Naive thymus-derived CD8-positive, alpha-beta T cell (primary cell): ENCODE measurements at regions not wholly inside any gene's neighbourhood (a gene's known extent, or its start where the extent isn't known, plus 50 kb on each side); places are given as distances from the start of the nearest gene placed in this dataset.

Experiments used
- ATAC-seq, 2 donors: fragments of 150-1000 bp; cut with Tn5 transposase in 1 of 2; sonication (Bioruptor Pico), chemical (Tn5 transposase) in 1 of 2; 1 replicate in 1 of 2; 2 replicates in 1 of 2; pipeline ENCODE4 v1.10.0; 2021; ENCODE audit warnings: mild to moderate bottlenecking in 2 of 2, moderate library complexity in 2 of 2
- POLR2A ChIA-PET: fragments of 350-600 bp; sonication (Branson Sonifier 250); formaldehyde crosslinking; loops from one replicate; lab custom pipeline; 2021; ENCODE audit warnings: antibody characterized with exemption; lab: Charles Lee
- DNase-seq, 10 donors: peaks; one replicate each; pipeline versions ENCODE4 v3.0.0 to v3.0.0-alpha.2; 2020 to 2022
- H3K27ac Mint-ChIP-seq, 10 donors: one replicate each; pipeline ENCODE4 v1.8.0; 2020 to 2022; ENCODE audit warnings: mild to moderate bottlenecking in 10 of 10, mixed read lengths in 10 of 10, moderate library complexity in 4 of 10, inconsistent platforms in 1 of 10
- H3K27me3 Mint-ChIP-seq, 5 donors: one replicate each; pipeline ENCODE4 v1.8.0; 2021 to 2022; ENCODE audit warnings: mixed read lengths in 5 of 5
- H3K36me3 Mint-ChIP-seq, 3 donors: one replicate each; pipeline ENCODE4 v1.8.0; 2020 to 2022; ENCODE audit warnings: mixed read lengths in 3 of 3, mild to moderate bottlenecking in 2 of 3, inconsistent platforms in 1 of 3
- H3K4me1 Mint-ChIP-seq, 4 donors: one replicate each; pipeline ENCODE4 v1.8.0; 2021 to 2022; ENCODE audit warnings: mixed read lengths in 4 of 4
- H3K4me3 Mint-ChIP-seq, 10 donors: one replicate each; pipeline ENCODE4 v1.8.0; 2020 to 2022; ENCODE audit warnings: mild to moderate bottlenecking in 10 of 10, mixed read lengths in 10 of 10, moderate library complexity in 6 of 10, inconsistent platforms in 1 of 10
- H3K9me3 Mint-ChIP-seq, 9 donors: one replicate each; pipeline ENCODE4 v1.8.0; 2020 to 2022; ENCODE audit warnings: mixed read lengths in 9 of 9, mild to moderate bottlenecking in 3 of 9, inconsistent platforms in 1 of 9, moderate library complexity in 1 of 9

DNA sequence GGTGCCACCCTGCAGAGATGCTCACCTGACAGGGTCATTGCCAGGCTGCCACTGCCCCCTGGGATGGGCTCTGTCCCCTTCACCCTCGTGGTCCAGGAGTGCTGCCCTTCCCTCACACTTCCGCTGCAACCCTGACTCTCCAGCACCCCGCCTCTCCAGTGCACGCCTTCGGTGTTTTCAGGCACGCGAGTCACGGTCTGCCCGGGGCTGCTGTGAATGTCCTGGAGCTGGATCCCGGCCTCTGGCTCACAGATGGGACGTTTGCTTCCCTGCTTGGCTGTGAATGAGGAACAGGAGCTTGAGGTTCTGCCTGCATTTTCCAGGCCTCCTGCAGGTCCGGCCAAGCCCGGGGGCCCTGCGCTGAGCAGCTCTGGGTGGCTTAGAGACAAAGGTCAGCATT is 343.4 kb downstream of the SMOC2 start:
- peaks cover 0 to 5% (median 0%) of the 10 kb centered on the region in 9 donors for H3K9me3 Mint-ChIP-seq
- peaks cover 0 to 6% (median 0%) of the 10 kb centered on the region in 3 donors for H3K36me3 Mint-ChIP-seq
- POLR2A ChIA-PET, result no interaction called here
- peaks cover 0 to 41% (median 4%) of the 10 kb centered on the region in 5 donors for H3K27me3 Mint-ChIP-seq
- no peaks in the 10 kb centered on the region for H3K4me1 Mint-ChIP-seq
- ATAC-seq (no peak), DNase-seq (no peak)
- H3K4me3 Mint-ChIP-seq, result no peak overlapping the region
- H3K27ac Mint-ChIP-seq, result no peak overlapping the region

DNA sequence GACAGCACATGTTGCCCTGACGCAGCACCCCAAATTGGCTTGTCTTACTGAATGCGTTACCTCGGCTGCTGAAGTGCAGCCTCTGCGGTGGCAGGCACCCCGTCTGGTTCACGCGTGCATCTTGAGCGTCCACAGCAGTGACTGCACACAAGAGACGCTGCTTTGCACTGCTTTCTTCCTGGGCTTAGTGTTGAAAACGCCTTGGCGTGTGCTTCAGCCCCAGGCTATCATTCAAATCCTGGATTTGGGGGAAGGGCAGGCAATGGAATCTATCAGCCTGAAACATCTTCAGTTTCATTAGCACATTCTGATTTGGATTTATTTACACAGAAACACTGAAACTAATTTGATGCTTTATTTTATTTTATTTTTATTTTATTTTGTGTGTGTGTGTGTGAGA is 342.7 kb downstream of the SMOC2 start:
- POLR2A ChIA-PET, result no interaction called here
- Mint-ChIP-seq H3K27me3 (peaks cover 0 to 35% (median 6%) of the 10 kb centered on the region in 5 donors), H3K36me3 (peaks cover 0 to 6% (median 0%) of the 10 kb centered on the region in 3 donors), H3K4me3 (no peak overlapping the region), H3K4me1 (no peaks in the 10 kb centered on the region), H3K9me3 (peaks cover 0 to 5% (median 0%) of the 10 kb centered on the region in 9 donors), H3K27ac (no peak overlapping the region)
- DNase-seq (no peak), ATAC-seq (no peak)

DNA sequence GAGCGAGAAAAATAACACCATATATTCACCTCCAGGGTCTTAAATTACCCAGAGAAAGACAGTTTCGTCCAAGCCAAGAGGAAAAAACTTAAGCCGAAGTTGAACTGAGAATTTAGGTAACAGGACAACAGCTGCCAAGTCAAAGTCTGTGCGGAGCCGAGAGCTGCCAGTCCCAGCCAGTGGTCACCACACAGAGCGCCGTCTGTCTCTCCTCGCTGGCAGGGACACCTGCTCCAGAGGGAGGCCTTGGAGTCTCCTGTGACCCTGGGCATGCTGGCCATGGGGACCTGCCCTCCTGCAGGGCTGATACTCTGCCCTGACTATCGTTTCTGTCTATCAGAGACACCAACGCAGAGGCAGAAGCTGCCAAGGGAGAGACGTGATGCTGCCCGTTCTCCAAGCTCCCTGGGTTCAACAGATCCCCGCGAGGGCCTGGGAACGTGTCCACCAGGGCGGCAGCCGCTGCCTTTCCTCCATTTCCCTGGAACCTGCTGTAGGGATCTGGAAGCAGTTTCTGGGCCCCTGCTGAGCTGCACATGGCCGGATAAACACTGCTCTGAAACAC is 341.3 kb downstream of the SMOC2 start:
- DNase-seq (no peak), ATAC-seq (no peak)
- Mint-ChIP-seq H3K9me3 (peaks cover 0 to 5% (median 2%) of the 10 kb centered on the region in 9 donors), H3K36me3 (peaks cover 0 to 6% (median 0%) of the 10 kb centered on the region in 3 donors), H3K27me3 (peaks cover 0 to 47% (median 7%) of the 10 kb centered on the region in 5 donors), H3K4me1 (no peaks in the 10 kb centered on the region), H3K27ac (no peak overlapping the region), H3K4me3 (no peak overlapping the region)
- POLR2A ChIA-PET, result no interaction called here

DNA sequence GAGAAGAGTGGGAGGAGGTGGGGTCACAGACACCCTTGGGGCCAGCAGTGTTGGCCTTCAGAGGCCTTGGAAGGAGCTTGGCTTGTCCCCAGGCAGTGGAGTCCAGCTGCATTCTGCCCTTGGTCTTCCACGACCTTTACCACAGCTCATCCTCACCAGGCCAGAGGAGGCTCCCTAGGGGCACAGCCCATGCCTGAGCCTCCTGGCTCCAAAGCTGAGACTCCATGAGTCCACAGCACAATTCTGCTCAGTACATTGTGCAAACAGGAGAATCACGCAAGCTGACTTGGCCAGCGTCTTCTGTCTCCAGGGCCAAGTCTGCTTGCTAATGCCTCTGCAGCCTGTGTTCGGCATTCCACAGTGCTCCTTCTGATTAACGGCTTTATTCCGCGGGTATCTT is 337.2 kb downstream of the SMOC2 start:
- POLR2A ChIA-PET, result no interaction called here
- no peak overlapping the region for H3K4me3 Mint-ChIP-seq

DNA sequence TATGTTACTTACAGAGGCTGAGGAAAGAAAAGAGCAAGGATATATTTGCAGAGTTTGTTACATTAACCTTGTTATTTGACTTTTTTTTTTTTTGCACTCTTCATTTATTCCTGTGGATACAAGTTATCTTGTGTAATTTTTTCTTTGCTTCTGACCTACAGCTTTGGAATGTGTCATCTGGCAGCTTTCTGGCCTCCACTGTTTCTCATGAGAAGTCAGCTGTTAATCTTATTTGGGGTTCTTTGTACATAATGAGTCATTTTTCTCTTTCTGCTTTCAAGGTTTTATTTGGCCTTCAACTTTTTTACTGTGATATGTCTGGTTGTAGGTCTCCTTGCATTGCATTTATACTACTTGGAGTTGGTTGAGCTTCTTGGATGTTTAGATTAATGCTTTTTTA is 333.4 kb downstream of the SMOC2 start:
- peaks cover 11 to 55% (median 31%) of the 10 kb centered on the region in 9 donors for H3K9me3 Mint-ChIP-seq
- peaks cover 0 to 15% (median 12%) of the 10 kb centered on the region in 5 donors for H3K27me3 Mint-ChIP-seq
- peaks cover 0 to 23% (median 3%) of the 10 kb centered on the region in 3 donors for H3K36me3 Mint-ChIP-seq
- POLR2A ChIA-PET, result no interaction called here
- ATAC-seq (no peak), DNase-seq (no peak)
- H3K27ac Mint-ChIP-seq, result no peak overlapping the region
- no peak overlapping the region for H3K4me3 Mint-ChIP-seq
- no peaks in the 10 kb centered on the region for H3K4me1 Mint-ChIP-seq

More for the DNA sequence above, 337.2 kb downstream of the SMOC2 start:
- DNase-seq, result no peak
- Mint-ChIP-seq H3K27ac (no peak overlapping the region), H3K27me3 (peaks cover 0 to 23% (median 1%) of the 10 kb centered on the region in 5 donors), H3K4me1 (no peaks in the 10 kb centered on the region), H3K9me3 (peaks cover 9 to 31% (median 21%) of the 10 kb centered on the region in 9 donors), H3K36me3 (peaks cover 0 to 19% (median under 1%) of the 10 kb centered on the region in 3 donors)
- ATAC-seq, result no peak

DNA sequence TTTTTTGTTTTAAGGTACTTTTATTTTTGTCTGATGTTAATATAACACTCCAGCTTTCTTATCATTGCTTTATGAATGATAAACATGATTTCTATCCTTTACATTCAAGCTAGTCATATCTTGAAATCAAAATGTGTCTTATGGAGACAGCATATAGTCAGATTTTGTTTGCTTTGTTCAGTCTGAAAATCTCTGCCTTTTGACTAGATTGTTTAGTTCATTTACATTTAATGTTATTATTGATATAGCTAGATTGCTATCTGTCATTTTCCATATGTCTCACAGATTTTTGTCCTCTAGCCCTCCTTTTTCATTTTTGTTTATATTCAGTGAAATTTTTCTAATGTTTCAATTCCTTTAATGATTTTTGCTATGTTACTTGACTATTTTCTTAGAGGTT is 332.8 kb downstream of the SMOC2 start:
- POLR2A ChIA-PET, result no interaction called here
- Mint-ChIP-seq H3K4me1 (no peaks in the 10 kb centered on the region), H3K9me3 (peaks cover 11 to 61% (median 31%) of the 10 kb centered on the region in 9 donors), H3K4me3 (no peak overlapping the region), H3K36me3 (peaks cover 0 to 24% (median 3%) of the 10 kb centered on the region in 3 donors), H3K27ac (no peak overlapping the region), H3K27me3 (peaks cover 0 to 14% (median 12%) of the 10 kb centered on the region in 5 donors)
- DNase-seq, result no peak
- ATAC-seq, result no peak

DNA sequence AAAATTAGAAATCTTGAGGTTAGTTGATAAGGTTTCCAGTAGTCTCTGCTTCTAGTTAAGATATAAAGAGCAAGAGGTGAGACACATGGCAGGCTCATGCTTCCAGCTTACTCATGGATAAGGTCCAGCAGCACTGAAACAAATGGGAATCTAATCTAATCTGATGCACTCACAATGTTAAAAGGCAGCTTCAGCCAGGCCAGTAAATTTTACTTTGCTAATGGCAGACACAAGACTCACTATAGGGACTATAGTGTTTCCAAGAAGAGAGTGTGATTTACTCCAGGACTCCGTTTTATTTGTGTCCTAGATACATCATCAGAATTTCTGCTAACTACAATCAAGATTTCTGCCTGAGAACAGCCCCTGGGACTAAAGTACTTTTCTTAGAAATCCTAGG is 324.8 kb downstream of the SMOC2 start:
- Mint-ChIP-seq H3K27me3 (peaks cover 0 to 16% (median 0%) of the 10 kb centered on the region in 5 donors), H3K36me3 (peaks cover 0 to 8% (median 0%) of the 10 kb centered on the region in 3 donors), H3K9me3 (peaks cover 2 to 25% (median 13%) of the 10 kb centered on the region in 9 donors), H3K27ac (no peak overlapping the region), H3K4me3 (no peak overlapping the region), H3K4me1 (peaks cover 0 to 3% (median 0%) of the 10 kb centered on the region in 4 donors)
- no peak for ATAC-seq
- POLR2A ChIA-PET, result no interaction called here
- no peak for DNase-seq

DNA sequence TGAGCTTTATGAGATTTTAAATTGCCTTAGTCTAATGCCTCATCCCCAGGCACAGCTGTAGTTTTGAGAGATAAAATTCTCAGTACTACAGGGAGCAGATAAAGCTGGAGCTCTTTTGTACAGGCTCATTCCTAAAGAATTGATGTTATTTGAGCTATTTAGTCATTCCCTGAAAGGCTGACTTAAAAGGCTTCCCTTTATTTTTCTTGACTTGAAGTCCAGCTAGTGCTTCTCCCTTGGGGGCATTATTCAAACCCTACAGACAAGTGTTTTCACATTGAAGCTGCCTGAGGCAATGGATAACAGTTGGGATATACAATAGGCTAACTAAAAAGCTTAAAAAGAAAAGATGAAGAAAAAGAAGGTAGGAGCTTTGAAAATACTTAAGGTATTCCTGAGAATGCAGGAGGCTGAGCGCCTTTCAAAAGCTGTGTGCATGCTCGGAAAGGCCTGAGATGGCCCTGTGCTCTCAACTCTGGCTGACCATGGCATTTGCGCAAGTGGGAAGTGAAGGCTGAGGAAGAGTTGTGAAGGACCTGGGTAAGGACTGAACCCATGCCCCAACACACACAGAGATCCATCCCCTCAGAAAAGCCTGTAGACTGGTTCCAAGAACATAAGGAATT is 315.1 kb downstream of the SMOC2 start:
- Mint-ChIP-seq H3K36me3 (peaks cover 0 to 1% (median 0%) of the 10 kb centered on the region in 3 donors), H3K27ac (no peak overlapping the region)

DNA sequence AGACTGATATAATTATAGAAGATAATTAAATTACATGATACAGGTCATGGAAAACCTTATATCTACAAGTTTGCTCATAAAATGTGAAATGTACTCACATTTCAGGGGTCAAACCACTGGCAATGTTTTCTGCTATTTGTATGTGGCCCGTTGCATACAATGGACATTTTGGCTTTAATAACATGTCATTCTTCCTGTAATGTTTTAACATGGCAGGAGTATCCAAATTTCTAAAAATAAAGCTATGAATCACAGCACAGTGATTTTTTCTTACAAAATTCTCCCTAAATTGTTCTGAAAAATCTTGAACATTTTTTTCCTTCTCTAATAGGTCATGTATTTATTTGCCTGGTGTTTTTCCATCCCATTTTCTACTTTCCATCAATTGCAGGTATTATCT is 305.7 kb downstream of the SMOC2 start:
- Mint-ChIP-seq H3K36me3 (no peaks in the 10 kb centered on the region), H3K9me3 (peaks cover 0 to 6% (median 0%) of the 10 kb centered on the region in 9 donors), H3K27me3 (peaks cover 0 to 7% (median 2%) of the 10 kb centered on the region in 5 donors), H3K4me3 (no peak overlapping the region), H3K4me1 (no peaks in the 10 kb centered on the region), H3K27ac (no peak overlapping the region)
- ATAC-seq (no peak), DNase-seq (no peak)
- POLR2A ChIA-PET, result no interaction called here

More for the DNA sequence above, 315.1 kb downstream of the SMOC2 start:
- ATAC-seq (no peak), DNase-seq (no peak)
- H3K4me1 Mint-ChIP-seq, result no peaks in the 10 kb centered on the region
- POLR2A ChIA-PET, result no interaction called here
- no peak overlapping the region for H3K4me3 Mint-ChIP-seq
- peaks cover 2 to 31% (median 17%) of the 10 kb centered on the region in 5 donors for H3K27me3 Mint-ChIP-seq
- peaks cover 0 to 2% (median 0%) of the 10 kb centered on the region in 9 donors for H3K9me3 Mint-ChIP-seq

DNA sequence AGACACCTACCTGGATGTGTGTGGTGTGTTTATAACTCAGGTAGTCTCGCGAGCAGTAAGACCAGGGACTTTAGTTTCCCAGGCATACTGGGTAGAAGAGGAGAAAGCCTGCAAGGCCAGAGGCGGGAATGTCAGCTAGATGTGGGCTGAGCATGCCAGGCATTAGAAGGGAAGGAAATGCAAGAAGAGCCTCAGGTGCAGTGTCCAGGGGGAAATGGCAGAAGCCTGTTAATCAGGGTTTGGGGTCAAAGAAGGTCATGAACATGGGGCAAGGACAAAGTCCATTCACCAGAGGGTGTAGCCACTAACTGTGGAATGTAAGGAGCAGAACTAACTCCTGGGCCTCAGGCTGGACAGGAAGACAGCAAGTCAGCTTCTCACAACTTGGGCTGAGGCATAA is 305.0 kb downstream of the SMOC2 start:
- H3K4me1 Mint-ChIP-seq, result no peaks in the 10 kb centered on the region
- peaks cover 0 to 6% (median 1%) of the 10 kb centered on the region in 9 donors for H3K9me3 Mint-ChIP-seq
- H3K27ac Mint-ChIP-seq, result no peak overlapping the region
- ATAC-seq, result no peak
- DNase-seq, result no peak
- POLR2A ChIA-PET, result no interaction called here
- no peak overlapping the region for H3K4me3 Mint-ChIP-seq
- H3K27me3 Mint-ChIP-seq, result peaks cover 0 to 11% (median 1%) of the 10 kb centered on the region in 5 donors
- H3K36me3 Mint-ChIP-seq, result no peaks in the 10 kb centered on the region

DNA sequence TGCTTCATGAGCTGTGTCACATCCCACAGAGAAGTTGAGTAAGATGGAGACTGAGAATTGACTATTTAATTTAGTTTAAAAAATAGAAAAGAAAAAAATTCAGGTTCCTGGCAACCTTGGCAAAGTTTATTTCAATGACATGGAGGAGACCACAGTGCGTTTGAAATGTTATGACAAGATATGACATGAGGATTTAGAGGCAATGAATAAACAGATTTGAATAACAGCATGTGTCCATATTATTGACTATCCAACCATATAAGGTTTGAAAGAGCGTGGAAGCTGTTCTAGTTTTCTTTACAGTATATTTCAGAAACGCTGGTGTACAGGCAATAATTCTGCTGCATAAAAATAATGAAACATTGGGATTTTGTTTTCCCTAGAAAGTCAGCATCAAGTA is 303.9 kb downstream of the SMOC2 start:
- Mint-ChIP-seq H3K27ac (no peak overlapping the region), H3K27me3 (peaks cover 0 to 13% (median 3%) of the 10 kb centered on the region in 5 donors), H3K4me1 (no peaks in the 10 kb centered on the region), H3K9me3 (peaks cover 0 to 6% (median 0%) of the 10 kb centered on the region in 9 donors), H3K4me3 (no peak overlapping the region), H3K36me3 (no peaks in the 10 kb centered on the region)
- ATAC-seq (no peak), DNase-seq (no peak)
- POLR2A ChIA-PET, result no interaction called here

DNA sequence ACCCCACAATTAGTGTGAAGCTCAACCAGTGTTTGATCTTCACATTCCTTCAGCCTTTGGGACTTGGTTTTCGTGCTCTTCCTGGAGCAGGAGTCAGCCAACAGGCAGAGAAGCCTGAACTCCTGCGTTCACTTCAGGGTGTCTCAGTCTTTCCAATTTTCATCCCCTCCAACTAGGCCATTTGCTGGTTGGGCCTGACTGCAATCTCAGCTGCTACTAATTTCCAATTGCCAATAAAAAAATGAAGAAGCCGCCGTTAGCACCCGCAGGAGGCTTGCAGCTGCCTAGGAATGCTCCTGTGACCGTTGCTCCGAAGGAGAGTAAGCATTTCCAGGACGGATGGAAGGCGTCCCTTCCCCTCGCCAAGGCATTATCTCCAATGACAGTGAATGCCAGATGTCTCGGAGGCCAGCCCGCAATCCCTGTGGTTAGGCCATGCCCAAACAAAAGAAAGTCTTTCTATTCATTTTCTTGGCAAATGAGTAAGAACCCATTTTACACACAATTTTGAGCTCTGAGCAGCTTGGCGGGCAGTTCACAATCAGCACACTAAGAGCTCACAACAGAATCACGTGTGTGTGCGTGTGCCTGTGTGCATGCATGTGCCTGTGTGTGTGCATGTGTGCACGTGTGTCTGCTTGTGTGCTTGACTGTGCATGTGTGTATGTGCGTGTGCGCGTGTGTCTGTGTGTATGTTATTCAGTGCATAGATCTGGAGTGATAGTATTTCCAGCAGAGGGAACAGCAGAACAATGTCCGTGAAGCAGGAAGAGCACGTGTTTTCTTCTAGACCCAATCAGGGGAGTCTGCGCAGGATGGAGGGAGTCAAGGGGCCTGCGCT is 301.2 kb downstream of the SMOC2 start:
- no peak overlapping the region for H3K27ac Mint-ChIP-seq
- POLR2A ChIA-PET, result no interaction called here
- ATAC-seq (no peak), DNase-seq (no peak)
- H3K27me3 Mint-ChIP-seq, result peaks cover 0 to 13% (median 3%) of the 10 kb centered on the region in 5 donors
- no peaks in the 10 kb centered on the region for H3K4me1 Mint-ChIP-seq
- peaks cover 0 to 14% (median 0%) of the 10 kb centered on the region in 3 donors for H3K36me3 Mint-ChIP-seq
- H3K4me3 Mint-ChIP-seq, result no peak overlapping the region
- H3K9me3 Mint-ChIP-seq, result peaks cover 0 to 18% (median 12%) of the 10 kb centered on the region in 9 donors

DNA sequence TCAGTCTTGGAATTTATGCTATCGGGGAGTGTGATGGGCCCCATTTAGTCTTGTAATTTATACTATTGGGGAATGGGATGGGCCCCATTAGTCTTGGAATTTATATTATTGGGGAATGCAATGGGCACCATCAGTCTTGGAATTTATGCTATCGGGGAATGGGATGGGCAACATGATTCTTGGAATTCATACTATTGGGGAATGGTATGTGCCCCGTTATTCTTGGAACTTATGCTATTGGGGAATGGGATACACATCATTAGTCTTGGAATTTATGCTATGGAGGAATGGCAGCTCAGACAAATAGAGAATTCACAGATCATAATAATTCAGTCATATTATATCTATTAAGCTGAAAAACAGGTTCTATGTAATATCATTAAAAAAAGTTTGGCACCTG is 300.3 kb downstream of the SMOC2 start:
- ATAC-seq (no peak), DNase-seq (no peak)
- H3K4me1 Mint-ChIP-seq, result no peaks in the 10 kb centered on the region
- no peak overlapping the region for H3K4me3 Mint-ChIP-seq
- POLR2A ChIA-PET, result no interaction called here
- H3K27me3 Mint-ChIP-seq, result peaks cover 0 to 19% (median 3%) of the 10 kb centered on the region in 5 donors
- H3K36me3 Mint-ChIP-seq, result peaks cover 0 to 19% (median 0%) of the 10 kb centered on the region in 3 donors
- peaks cover 0 to 25% (median 17%) of the 10 kb centered on the region in 9 donors for H3K9me3 Mint-ChIP-seq
- no peak overlapping the region for H3K27ac Mint-ChIP-seq
